Activated T-cell treated with anti-CD3 and anti-CD28 coated beads, Interleukin-2, amount 50 U/mL, for 4 hours (primary cell): ENCODE measurements at regions not wholly inside any gene's neighbourhood (a gene's known extent, or its start where the extent isn't known, plus 50 kb on each side); places are given as distances from the start of the nearest gene placed in this dataset.

Experiments
- ATAC-seq, 2 donors: fragments of 200-7000 bp; cut with Tn5 transposase; one replicate each; pipeline ENCODE4 v1.10.0; 2021
- DNase-seq: peaks from one replicate; pipeline ENCODE4 v3.0.0-alpha.2; 2020
- H3K27me3 Mint-ChIP-seq: one replicate; pipeline ENCODE4 v1.8.0; 2021; ENCODE audit warnings: low read depth, mixed read lengths
- H3K36me3 Mint-ChIP-seq: one replicate; pipeline ENCODE4 v1.8.0; 2022; ENCODE audit warnings: mixed read lengths; ENCODE audit not compliant: insufficient read depth
- H3K4me1 Mint-ChIP-seq: one replicate; pipeline ENCODE4 v1.8.0; 2021; ENCODE audit warnings: low read depth, mixed read lengths
- H3K4me3 Mint-ChIP-seq: one replicate; pipeline ENCODE4 v1.8.0; 2021; ENCODE audit warnings: mild to moderate bottlenecking, moderate library complexity, mixed read lengths
- H3K9me3 Mint-ChIP-seq: one replicate; pipeline ENCODE4 v1.8.0; 2021; ENCODE audit warnings: mixed read lengths

GRCh38 chr1:87888446-87888845 lies 559.8 kb downstream of the LMO4 start:
- no peak for DNase-seq
- Mint-ChIP-seq H3K36me3 (no peaks in the 10 kb centered on the region), H3K27me3 (no peaks in the 10 kb centered on the region), H3K4me3 (no peak overlapping the region), H3K4me1 (no peaks in the 10 kb centered on the region), H3K9me3 (no peaks in the 10 kb centered on the region)
- no peak for ATAC-seq

GRCh38 chr1:87894062-87894461 lies 565.4 kb downstream of the LMO4 start:
- Mint-ChIP-seq H3K27me3 (no peaks in the 10 kb centered on the region), H3K9me3 (no peaks in the 10 kb centered on the region), H3K4me1 (no peaks in the 10 kb centered on the region), H3K36me3 (no peaks in the 10 kb centered on the region), H3K4me3 (no peak overlapping the region)
- no peak for DNase-seq
- no peak for ATAC-seq

GRCh38 chr1:87897481-87897880 lies 568.8 kb downstream of the LMO4 start:
- Mint-ChIP-seq H3K4me1 (no peaks in the 10 kb centered on the region), H3K36me3 (no peaks in the 10 kb centered on the region), H3K27me3 (no peaks in the 10 kb centered on the region), H3K4me3 (no peak overlapping the region), H3K9me3 (no peaks in the 10 kb centered on the region)
- no peak for DNase-seq
- ATAC-seq, result no peak

GRCh38 chr1:87898431-87898830 lies 569.8 kb downstream of the LMO4 start:
- DNase-seq (no peak), ATAC-seq (no peak)
- Mint-ChIP-seq H3K36me3 (no peaks in the 10 kb centered on the region), H3K9me3 (no peaks in the 10 kb centered on the region), H3K27me3 (peaks cover 4% of the 10 kb centered on the region), H3K4me3 (no peak overlapping the region), H3K4me1 (peaks cover 2% of the 10 kb centered on the region)

GRCh38 chr1:87899017-87899416 lies 570.3 kb downstream of the LMO4 start:
- no peak for ATAC-seq
- peaks cover 2% of the 10 kb centered on the region for H3K4me1 Mint-ChIP-seq
- H3K4me3 Mint-ChIP-seq, result no peak overlapping the region
- H3K36me3 Mint-ChIP-seq, result no peaks in the 10 kb centered on the region
- H3K9me3 Mint-ChIP-seq, result no peaks in the 10 kb centered on the region
- no peak for DNase-seq
- H3K27me3 Mint-ChIP-seq, result peaks cover 4% of the 10 kb centered on the region

- no peak overlapping the region for H3K4me3 Mint-ChIP-seq
- ATAC-seq (no peak), DNase-seq (no peak)
- H3K9me3 Mint-ChIP-seq, result no peaks in the 10 kb centered on the region
- no peaks in the 10 kb centered on the region for H3K36me3 Mint-ChIP-seq
- H3K27me3 Mint-ChIP-seq, result peaks cover 6% of the 10 kb centered on the region
- H3K4me1 Mint-ChIP-seq, result peaks cover 2% of the 10 kb centered on the region
Measured at GRCh38 chr1:87899746-87900145, 571.1 kb downstream of the LMO4 start.

GRCh38 chr1:87902830-87903229 lies 574.1 kb downstream of the LMO4 start:
- H3K4me3 Mint-ChIP-seq, result no peak overlapping the region
- peaks cover 6% of the 10 kb centered on the region for H3K27me3 Mint-ChIP-seq
- DNase-seq, result no peak
- ATAC-seq, result no peak
- H3K4me1 Mint-ChIP-seq, result peaks cover 2% of the 10 kb centered on the region
- no peaks in the 10 kb centered on the region for H3K36me3 Mint-ChIP-seq
- H3K9me3 Mint-ChIP-seq, result no peaks in the 10 kb centered on the region

GRCh38 chr1:87903242-87903641 lies 574.6 kb downstream of the LMO4 start:
- H3K36me3 Mint-ChIP-seq, result no peaks in the 10 kb centered on the region
- H3K9me3 Mint-ChIP-seq, result no peaks in the 10 kb centered on the region
- peaks cover 6% of the 10 kb centered on the region for H3K27me3 Mint-ChIP-seq
- DNase-seq (no peak), ATAC-seq (no peak)
- peaks cover 2% of the 10 kb centered on the region for H3K4me1 Mint-ChIP-seq
- no peak overlapping the region for H3K4me3 Mint-ChIP-seq

GRCh38 chr1:87904651-87905050 lies 576.0 kb downstream of the LMO4 start:
- no peak for ATAC-seq
- DNase-seq, result no peak
- H3K4me3 Mint-ChIP-seq, result no peak overlapping the region
- H3K36me3 Mint-ChIP-seq, result no peaks in the 10 kb centered on the region
- H3K27me3 Mint-ChIP-seq, result peaks cover 6% of the 10 kb centered on the region
- H3K9me3 Mint-ChIP-seq, result no peaks in the 10 kb centered on the region
- H3K4me1 Mint-ChIP-seq, result peaks cover 2% of the 10 kb centered on the region

- no peak for DNase-seq
- ATAC-seq, result no peak
Measured at GRCh38 chr1:87905651-87906050, 577.0 kb downstream of the LMO4 start.

GRCh38 chr1:87906078-87906477 lies 577.4 kb downstream of the LMO4 start:
- Mint-ChIP-seq H3K4me3 (no peak overlapping the region), H3K36me3 (no peaks in the 10 kb centered on the region), H3K27me3 (peaks cover 6% of the 10 kb centered on the region), H3K4me1 (peaks cover 2% of the 10 kb centered on the region), H3K9me3 (no peaks in the 10 kb centered on the region)
- ATAC-seq, result no peak
- DNase-seq, result no peak

More at GRCh38 chr1:87905651-87906050, 577.0 kb downstream of the LMO4 start:
- Mint-ChIP-seq H3K36me3 (no peaks in the 10 kb centered on the region), H3K4me1 (peaks cover 2% of the 10 kb centered on the region), H3K4me3 (no peak overlapping the region), H3K9me3 (no peaks in the 10 kb centered on the region), H3K27me3 (peaks cover 6% of the 10 kb centered on the region)

- peaks cover 15% of the 10 kb centered on the region for H3K9me3 Mint-ChIP-seq
- H3K4me1 Mint-ChIP-seq, result no peaks in the 10 kb centered on the region
- no peaks in the 10 kb centered on the region for H3K36me3 Mint-ChIP-seq
- no peak for DNase-seq
- H3K27me3 Mint-ChIP-seq, result no peaks in the 10 kb centered on the region
- ATAC-seq, result no peak
- no peak overlapping the region for H3K4me3 Mint-ChIP-seq
Measured at GRCh38 chr1:87913361-87913760, 584.7 kb downstream of the LMO4 start.

- no peaks in the 10 kb centered on the region for H3K36me3 Mint-ChIP-seq
- no peaks in the 10 kb centered on the region for H3K27me3 Mint-ChIP-seq
- ATAC-seq, result no peak
- H3K4me3 Mint-ChIP-seq, result no peak overlapping the region
- no peaks in the 10 kb centered on the region for H3K4me1 Mint-ChIP-seq
- DNase-seq, result no peak
- peaks cover 15% of the 10 kb centered on the region for H3K9me3 Mint-ChIP-seq
Measured at GRCh38 chr1:87914396-87914795, 585.7 kb downstream of the LMO4 start.

- peaks cover 15% of the 10 kb centered on the region for H3K9me3 Mint-ChIP-seq
- no peaks in the 10 kb centered on the region for H3K4me1 Mint-ChIP-seq
- no peak overlapping the region for H3K4me3 Mint-ChIP-seq
- ATAC-seq, result no peak
- H3K27me3 Mint-ChIP-seq, result no peaks in the 10 kb centered on the region
- DNase-seq, result no peak
- no peaks in the 10 kb centered on the region for H3K36me3 Mint-ChIP-seq
Measured at GRCh38 chr1:87915771-87916170, 587.1 kb downstream of the LMO4 start.

GRCh38 chr1:87916965-87917364 lies 588.3 kb downstream of the LMO4 start:
- H3K4me3 Mint-ChIP-seq, result no peak overlapping the region
- H3K4me1 Mint-ChIP-seq, result no peaks in the 10 kb centered on the region
- no peaks in the 10 kb centered on the region for H3K36me3 Mint-ChIP-seq
- DNase-seq (no peak), ATAC-seq (no peak)
- peaks cover 15% of the 10 kb centered on the region for H3K9me3 Mint-ChIP-seq
- no peaks in the 10 kb centered on the region for H3K27me3 Mint-ChIP-seq

GRCh38 chr1:87918398-87918797 lies 589.7 kb downstream of the LMO4 start:
- H3K9me3 Mint-ChIP-seq, result peaks cover 9% of the 10 kb centered on the region
- H3K36me3 Mint-ChIP-seq, result no peaks in the 10 kb centered on the region
- H3K27me3 Mint-ChIP-seq, result no peaks in the 10 kb centered on the region
- H3K4me1 Mint-ChIP-seq, result no peaks in the 10 kb centered on the region
- no peak overlapping the region for H3K4me3 Mint-ChIP-seq
- no peak for DNase-seq
- ATAC-seq, result no peak
